IPS DF 4.7 (cell line): ENCODE measurements at regions not wholly inside any gene's neighbourhood (a gene's known extent, or its start where the extent isn't known, plus 50 kb on each side); places are given as distances from the start of the nearest gene placed in this dataset.

Source experiments
- DNase-seq: peaks from one replicate; pipeline ENCODE4 v3.0.0-alpha.2; 2013; ENCODE audit warnings: low spot score; ENCODE audit errors: extremely low read depth

GRCh38 chr13:73857106-73857505 lies 277.1 kb downstream of the KLF12 start:
- no peak for DNase-seq

- DNase-seq: no peak
These were observed 283.1 kb downstream of the KLF12 start for GRCh38 chr13:73851104-73851503.

- no peak for DNase-seq
These were observed 283.9 kb downstream of the KLF12 start for GRCh38 chr13:73850104-73850873.

GRCh38 chr13:73849292-73849691 lies 284.9 kb downstream of the KLF12 start:
- DNase-seq: peak; percentile 36

- no peak for DNase-seq
These were observed 289.2 kb downstream of the KLF12 start for GRCh38 chr13:73844986-73845385.

GRCh38 chr13:73842626-73843025 lies 291.6 kb downstream of the KLF12 start:
- no peak for DNase-seq

- no peak for DNase-seq
These were observed 292.0 kb downstream of the KLF12 start for GRCh38 chr13:73842184-73842583.

- no peak for DNase-seq
These were observed 297.1 kb downstream of the KLF12 start for GRCh38 chr13:73837147-73837546.

- DNase-seq: peak; percentile 33
These were observed 299.0 kb downstream of the KLF12 start for GRCh38 chr13:73835138-73835721.

GRCh38 chr13:73833325-73834070 lies 300.7 kb downstream of the KLF12 start:
- DNase-seq: no peak

- DNase-seq: no peak
These were observed 301.4 kb downstream of the KLF12 start for GRCh38 chr13:73832825-73833224.

- DNase-seq: no peak
These were observed 302.0 kb downstream of the KLF12 start for GRCh38 chr13:73832128-73832588.

GRCh38 chr13:73829416-73829815 lies 304.8 kb downstream of the KLF12 start:
- DNase-seq: no peak

- no peak for DNase-seq
These were observed 305.4 kb downstream of the KLF12 start for GRCh38 chr13:73828811-73829210.

GRCh38 chr13:73827434-73827833 lies 306.8 kb downstream of the KLF12 start:
- no peak for DNase-seq

GRCh38 chr13:73825143-73825542 lies 309.1 kb downstream of the KLF12 start:
- no peak for DNase-seq

GRCh38 chr13:73822668-73823592 lies 311.3 kb downstream of the KLF12 start:
- DNase-seq: no peak

- DNase-seq: no peak
These were observed 313.5 kb downstream of the KLF12 start for GRCh38 chr13:73820688-73821087.

- DNase-seq: no peak
These were observed 313.9 kb downstream of the KLF12 start for GRCh38 chr13:73820285-73820684.

- DNase-seq: no peak
These were observed 314.5 kb downstream of the KLF12 start for GRCh38 chr13:73819711-73820110.

- DNase-seq: no peak
These were observed 317.5 kb downstream of the KLF12 start for GRCh38 chr13:73816702-73817101.
